A549 (cell line): ENCODE measurements at regions not wholly inside any gene's neighbourhood (a gene's known extent, or its start where the extent isn't known, plus 50 kb on each side); places are given as distances from the start of the nearest gene placed in this dataset.
A peak's percentile ranks its signal among the peaks of the same experiment; 100 is the strongest.

Source experiments
- ATAC-seq, 2 experiments: fragments of 200-7000 bp in 1 of 2; fragments of >200 bp in 1 of 2; cut with Nextera tagmentation in 1 of 2; cut with Tn5 transposase in 1 of 2; 3 replicates each; pipeline versions ENCODE4 v1.8.0 to v1.9.1; 2018 to 2020; ENCODE audit warnings: mild to moderate bottlenecking in 1 of 2, moderate library complexity in 1 of 2
- CTCF ChIA-PET: fragments of 300-600 bp; sonication (Branson Sonifier 250); formaldehyde crosslinking; extraction: SDS; loops from one replicate; lab custom pipeline; 2021; ENCODE audit warnings: antibody characterized with exemption, inconsistent platforms; lab: Yijun Ruan, JAX
- POLR2A ChIA-PET: fragments of 350-600 bp; formaldehyde crosslinking; extraction: SDS; loops from one replicate; lab custom pipeline; 2021; ENCODE audit warnings: antibody characterized with exemption, inconsistent platforms; lab: Yijun Ruan, JAX
- DNase-seq, 2 experiments: peaks; one replicate each; pipeline versions ENCODE4 v3.0.0 to v3.0.0-alpha.2; 2011 to 2016; ENCODE audit warnings: low read depth in 1 of 2, low spot score in 1 of 2
- FAIRE-seq: peaks from 2 replicates; lab custom pipeline; 2011; peaks lifted over from hg19 to GRCh38; lab: Jason Lieb, UNC
- H3K27ac ChIP-seq, 2 experiments: fragments of >200 bp; sonication (Bioruptor Twin); formaldehyde crosslinking; 3 replicates each; pipeline ENCODE4 v1.5.1; 2016 to 2017
- H3K4me1 ChIP-seq: fragments of >200 bp; sonication (Bioruptor Twin); formaldehyde crosslinking; 3 replicates; pipeline ENCODE4 v1.6.1; 2016
- H3K4me2 ChIP-seq: fragments of >200 bp; sonication (Bioruptor Twin); formaldehyde crosslinking; 3 replicates; pipeline ENCODE4 v1.6.1; 2016
- H3K4me3 ChIP-seq: fragments of >200 bp; sonication (Bioruptor Twin); formaldehyde crosslinking; 3 replicates; pipeline ENCODE4 v1.5.1; 2016
- H3K9me3 ChIP-seq: fragments of >200 bp; sonication (Bioruptor Twin); formaldehyde crosslinking; 3 replicates; pipeline ENCODE4 v1.6.1; 2016
- BHLHE40 ChIP-seq: IDR thresholded peaks from 2 replicates; pipeline ENCODE4 v1.6.1; 2012; ENCODE audit warnings: low read depth, low read length, inconsistent platforms
- CBX8 ChIP-seq: fragments of 200-600 bp; sonication (generic); IDR thresholded peaks from 2 replicates; pipeline ENCODE4 v1.6.1; 2016
- CHD4 ChIP-seq: fragments of 200-600 bp; sonication (generic); IDR thresholded peaks from 2 replicates; pipeline ENCODE4 v1.6.1; 2016; ENCODE audit warnings: antibody characterized with exemption, mild to moderate bottlenecking, borderline replicate concordance
- E2F6 ChIP-seq: IDR thresholded peaks from 2 replicates; pipeline ENCODE4 v1.6.1; 2012; ENCODE audit warnings: low read depth, borderline replicate concordance
- EP300 ChIP-seq, 2 experiments: fragments of >200 bp; sonication (Bioruptor Twin); formaldehyde crosslinking; IDR thresholded peaks; 2 replicates in 1 of 2; 3 replicates in 1 of 2; pipeline ENCODE4 v1.6.1; 2016 to 2017
- FOSL2 ChIP-seq, 2 experiments: fragments of 450-650 bp in 1 of 2; fragments of >200 bp in 1 of 2; sonication (Bioruptor Twin) in 1 of 2; formaldehyde crosslinking; IDR thresholded peaks; 2 replicates each; pipeline versions ENCODE4 v1.5.0 to v1.6.1; 2016 to 2020; ENCODE audit warnings: mild to moderate bottlenecking in 1 of 2, moderate library complexity in 1 of 2
- GATA3 ChIP-seq: IDR thresholded peaks from 2 replicates; pipeline ENCODE4 v1.6.1; 2012; ENCODE audit warnings: borderline replicate concordance
- HOXB13 ChIP-seq: fragments of 250-450 bp; sonication (Bioruptor Pico); IDR thresholded peaks from 2 replicates; pipeline ENCODE4 v1.5.0; 2020; ENCODE audit warnings: low read depth, mild to moderate bottlenecking, moderate library complexity
- HOXB5 ChIP-seq: fragments of 250-450 bp; sonication (Bioruptor Pico); IDR thresholded peaks from 2 replicates; pipeline ENCODE4 v1.5.0; 2020; ENCODE audit warnings: mild to moderate bottlenecking, moderate library complexity
- JUNB ChIP-seq: fragments of >200 bp; sonication (Bioruptor Twin); formaldehyde crosslinking; IDR thresholded peaks from 2 replicates; pipeline ENCODE4 v1.6.1; 2016
- MAZ ChIP-seq: fragments of 150-350 bp; IDR thresholded peaks from 2 replicates; pipeline ENCODE4 v1.6.1; 2014; ENCODE audit warnings: antibody characterized with exemption, low read depth, low read length, borderline replicate concordance
- PBX3 ChIP-seq: IDR thresholded peaks from 2 replicates; pipeline ENCODE4 v1.6.1; 2012
- POLR2A ChIP-seq: IDR thresholded peaks from 2 replicates; pipeline ENCODE4 v1.6.1; 2012; ENCODE audit warnings: mild to moderate bottlenecking, low read length
- RFX5 ChIP-seq: fragments of 450-650 bp; IDR thresholded peaks from 2 replicates; pipeline ENCODE4 v1.7.1; 2014; ENCODE audit warnings: antibody characterized with exemption, mild to moderate bottlenecking, moderate library complexity
- SMC3 ChIP-seq: fragments of >200 bp; sonication (Bioruptor Twin); formaldehyde crosslinking; IDR thresholded peaks from 3 replicates; pipeline ENCODE4 v1.6.1; 2018; ENCODE audit warnings: inconsistent platforms
- SREBF2 ChIP-seq: fragments of 450-650 bp; IDR thresholded peaks from 2 replicates; pipeline ENCODE4 v1.6.1; 2014; ENCODE audit warnings: mild to moderate bottlenecking, moderate library complexity
- TP53 ChIP-seq: fragments of 250-450 bp; sonication (Bioruptor Pico); IDR thresholded peaks from 2 replicates; pipeline ENCODE4 v1.5.0; 2021; ENCODE audit warnings: mild to moderate bottlenecking, moderate library complexity
- ZC3H11A ChIP-seq: fragments of 450-650 bp; IDR thresholded peaks from 2 replicates; pipeline ENCODE4 v1.6.1; 2014; ENCODE audit warnings: antibody characterized with exemption, mild to moderate bottlenecking
- ZNF302 ChIP-seq: fragments of 250-450 bp; sonication (Bioruptor Pico); IDR thresholded peaks from 2 replicates; pipeline ENCODE4 v1.9.0; 2021; ENCODE audit warnings: inconsistent platforms, mild to moderate bottlenecking, moderate library complexity
- WGBS: methylation state at CpG from one replicate; pipeline ENCODE4 v1.1.6; 2017; ENCODE audit errors: missing lambda C conversion rate; 5-methylcytosine and 5-hydroxymethylcytosine counted together
- TF ChIP-seq, protein P1 (sequence below): fragments of >200 bp; sonication (Bioruptor Twin); formaldehyde crosslinking; IDR thresholded peaks from 3 replicates; pipeline ENCODE4 v1.5.1; 2016
- TF ChIP-seq, protein P2 (sequence below): fragments of 250-450 bp; sonication (Bioruptor Pico); IDR thresholded peaks from 2 replicates; pipeline ENCODE4 v1.5.0; 2021; ENCODE audit warnings: mild to moderate bottlenecking, moderate library complexity, borderline replicate concordance
- TF ChIP-seq, protein P3 (sequence below): fragments of >200 bp; sonication (Bioruptor Twin); formaldehyde crosslinking; IDR thresholded peaks from 3 replicates; pipeline ENCODE4 v1.6.1; 2016

- DNase-seq (no peak), FAIRE-seq (no peak), ATAC-seq (no peak)
- H3K4me1 ChIP-seq = no peaks in the 10 kb centered on the region
- no peak overlapping the region for H3K4me2 ChIP-seq
- H3K4me3 ChIP-seq = no peak overlapping the region
- CTCF ChIA-PET = interaction anchor here (1.2 kb wide), 1 partner anchor 8 kb away, joined by 3 read pairs; no protein-coding TSS in a partner anchor
- peak overlapping the region in 1 of 2 experiments; percentile 24; a peak in 1 of 6 replicates for H3K27ac ChIP-seq
- peaks cover 18% of the 10 kb centered on the region; the same call in 2 of the 3 replicates for H3K9me3 ChIP-seq
- POLR2A ChIA-PET = no interaction called here
- 86% methylated on average over 12 of the region's 12 CpGs for WGBS
- TF ChIP-seq, protein P1, sequence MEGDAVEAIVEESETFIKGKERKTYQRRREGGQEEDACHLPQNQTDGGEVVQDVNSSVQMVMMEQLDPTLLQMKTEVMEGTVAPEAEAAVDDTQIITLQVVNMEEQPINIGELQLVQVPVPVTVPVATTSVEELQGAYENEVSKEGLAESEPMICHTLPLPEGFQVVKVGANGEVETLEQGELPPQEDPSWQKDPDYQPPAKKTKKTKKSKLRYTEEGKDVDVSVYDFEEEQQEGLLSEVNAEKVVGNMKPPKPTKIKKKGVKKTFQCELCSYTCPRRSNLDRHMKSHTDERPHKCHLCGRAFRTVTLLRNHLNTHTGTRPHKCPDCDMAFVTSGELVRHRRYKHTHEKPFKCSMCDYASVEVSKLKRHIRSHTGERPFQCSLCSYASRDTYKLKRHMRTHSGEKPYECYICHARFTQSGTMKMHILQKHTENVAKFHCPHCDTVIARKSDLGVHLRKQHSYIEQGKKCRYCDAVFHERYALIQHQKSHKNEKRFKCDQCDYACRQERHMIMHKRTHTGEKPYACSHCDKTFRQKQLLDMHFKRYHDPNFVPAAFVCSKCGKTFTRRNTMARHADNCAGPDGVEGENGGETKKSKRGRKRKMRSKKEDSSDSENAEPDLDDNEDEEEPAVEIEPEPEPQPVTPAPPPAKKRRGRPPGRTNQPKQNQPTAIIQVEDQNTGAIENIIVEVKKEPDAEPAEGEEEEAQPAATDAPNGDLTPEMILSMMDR = no peak
- no peak for TF ChIP-seq MAZ
- no peak for TF ChIP-seq GATA3
- TF ChIP-seq FOSL2 (IDR thresholded peaks at IDR 0.05) = no peak
- no peak for TF ChIP-seq FOSL2 (CRISPR knock-in tag; IDR thresholded peaks at IDR 0.05)
- no peak for TF ChIP-seq CHD4
- TF ChIP-seq ZC3H11A = no peak
- no peak for TF ChIP-seq RFX5
- no peak for TF ChIP-seq HOXB13
- no peak for TF ChIP-seq HOXB5
- no peak for TF ChIP-seq EP300 (IDR thresholded peaks at IDR 0.05)
- TF ChIP-seq, protein P2, sequence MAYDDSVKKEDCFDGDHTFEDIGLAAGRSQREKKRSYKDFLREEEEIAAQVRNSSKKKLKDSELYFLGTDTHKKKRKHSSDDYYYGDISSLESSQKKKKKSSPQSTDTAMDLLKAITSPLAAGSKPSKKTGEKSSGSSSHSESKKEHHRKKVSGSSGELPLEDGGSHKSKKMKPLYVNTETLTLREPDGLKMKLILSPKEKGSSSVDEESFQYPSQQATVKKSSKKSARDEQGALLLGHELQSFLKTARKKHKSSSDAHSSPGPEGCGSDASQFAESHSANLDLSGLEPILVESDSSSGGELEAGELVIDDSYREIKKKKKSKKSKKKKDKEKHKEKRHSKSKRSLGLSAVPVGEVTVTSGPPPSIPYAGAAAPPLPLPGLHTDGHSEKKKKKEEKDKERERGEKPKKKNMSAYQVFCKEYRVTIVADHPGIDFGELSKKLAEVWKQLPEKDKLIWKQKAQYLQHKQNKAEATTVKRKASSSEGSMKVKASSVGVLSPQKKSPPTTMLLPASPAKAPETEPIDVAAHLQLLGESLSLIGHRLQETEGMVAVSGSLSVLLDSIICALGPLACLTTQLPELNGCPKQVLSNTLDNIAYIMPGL (CRISPR knock-in tag) = no peak
- no peak for TF ChIP-seq ZNF302
- TF ChIP-seq PBX3 = no peak
Measured at GRCh38 chr22:48382197-48382596, 1445.5 kb downstream of the BRD1 start.

- WGBS = 72% methylated on average over 6 of the region's 13 CpGs
- ATAC-seq = no peak
- no peak for FAIRE-seq
- POLR2A ChIA-PET = no interaction called here
- H3K4me2 ChIP-seq = no peak overlapping the region
- no peak for DNase-seq
- TF ChIP-seq PBX3 (no peak), SREBF2 (no peak), BHLHE40 (no peak), E2F6 (no peak), TP53 (no peak), SMC3 (no peak), CBX8 (no peak), JUNB (no peak), POLR2A (no peak)
- TF ChIP-seq, protein P3, sequence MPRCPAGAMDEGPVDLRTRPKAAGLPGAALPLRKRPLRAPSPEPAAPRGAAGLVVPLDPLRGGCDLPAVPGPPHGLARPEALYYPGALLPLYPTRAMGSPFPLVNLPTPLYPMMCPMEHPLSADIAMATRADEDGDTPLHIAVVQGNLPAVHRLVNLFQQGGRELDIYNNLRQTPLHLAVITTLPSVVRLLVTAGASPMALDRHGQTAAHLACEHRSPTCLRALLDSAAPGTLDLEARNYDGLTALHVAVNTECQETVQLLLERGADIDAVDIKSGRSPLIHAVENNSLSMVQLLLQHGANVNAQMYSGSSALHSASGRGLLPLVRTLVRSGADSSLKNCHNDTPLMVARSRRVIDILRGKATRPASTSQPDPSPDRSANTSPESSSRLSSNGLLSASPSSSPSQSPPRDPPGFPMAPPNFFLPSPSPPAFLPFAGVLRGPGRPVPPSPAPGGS = no peak
- TF ChIP-seq, all 56 proteins: peak for 0
- Histone ChIP-seq H3K4me1 (no peaks in the 10 kb centered on the region), H3K9me3 (0 out of 3 replicates have a peak, but pooled peaks cover 8% of the 10 kb centered on the region), H3K27ac (peak overlapping the region in 1 of 2 experiments; percentile 59; a peak in 2 of 6 replicates), H3K4me3 (no peak overlapping the region)
- CTCF ChIA-PET = no interaction called here
Measured at GRCh38 chr22:48380016-48380665, 1447.5 kb downstream of the BRD1 start.
